Stimulated activated naive B cell treated with anti-CD40 and anti-IgM and Interleukin-4, amounts not matched to agents 10 μg/mL and 1 μg/mL and 100 μg/mL, for 72 hours (primary cell): ENCODE measurements at regions not wholly inside any gene's neighbourhood (a gene's known extent, or its start where the extent isn't known, plus 50 kb on each side); places are given as distances from the start of the nearest gene placed in this dataset.

Experiments
- ATAC-seq, 2 donors: fragments of 150-1000 bp; cut with Tn5 transposase; replicated peaks; 2 replicates each; pipeline ENCODE4 v1.10.0; 2021; ENCODE audit warnings: moderate library complexity in 1 of 2
- DNase-seq: peaks from one replicate; pipeline ENCODE4 v3.0.0; 2021
- H3K27ac Mint-ChIP-seq: one replicate; pipeline ENCODE4 v1.8.0; 2022; ENCODE audit warnings: mild to moderate bottlenecking, mixed read lengths
- H3K27me3 Mint-ChIP-seq, 2 donors: one replicate each; pipeline ENCODE4 v1.8.0; 2022; ENCODE audit warnings: mixed read lengths in 2 of 2
- H3K36me3 Mint-ChIP-seq, 2 donors: one replicate each; pipeline ENCODE4 v1.8.0; 2022; ENCODE audit warnings: mixed read lengths in 2 of 2, mild to moderate bottlenecking in 1 of 2
- H3K4me1 Mint-ChIP-seq, 2 donors: one replicate each; pipeline ENCODE4 v1.8.0; 2022; ENCODE audit warnings: mixed read lengths in 2 of 2, mild to moderate bottlenecking in 1 of 2
- H3K4me3 Mint-ChIP-seq, 2 donors: one replicate each; pipeline ENCODE4 v1.8.0; 2022; ENCODE audit warnings: mild to moderate bottlenecking in 2 of 2, mixed read lengths in 2 of 2, moderate library complexity in 1 of 2
- H3K9me3 Mint-ChIP-seq, 2 donors: one replicate each; pipeline ENCODE4 v1.8.0; 2022; ENCODE audit warnings: mixed read lengths in 2 of 2, mild to moderate bottlenecking in 1 of 2

GRCh38 chr10:108850138-108850854, 1073.0 kb downstream of the XPNPEP1 start:
- no peak overlapping the region for H3K4me3 Mint-ChIP-seq
- no peaks in the 10 kb centered on the region for H3K36me3 Mint-ChIP-seq
- H3K27ac Mint-ChIP-seq, result peak overlapping the region; percentile 31
- DNase-seq, result no peak
- peak; percentile 84 to 91 for ATAC-seq
- no peaks in the 10 kb centered on the region for H3K9me3 Mint-ChIP-seq
- H3K27me3 Mint-ChIP-seq, result peaks cover 0 to 4% of the 10 kb centered on the region in 2 donors
- H3K4me1 Mint-ChIP-seq, result peaks cover 12 to 14% of the 10 kb centered on the region in 2 donors

- H3K9me3 Mint-ChIP-seq, result no peaks in the 10 kb centered on the region
- peaks cover 12 to 14% of the 10 kb centered on the region in 2 donors for H3K4me1 Mint-ChIP-seq
- ATAC-seq (peak; percentile 59 to 62), DNase-seq (no peak)
- no peak overlapping the region for H3K27ac Mint-ChIP-seq
- no peaks in the 10 kb centered on the region for H3K36me3 Mint-ChIP-seq
- H3K27me3 Mint-ChIP-seq, result peaks cover 0 to 4% of the 10 kb centered on the region in 2 donors
- H3K4me3 Mint-ChIP-seq, result no peak overlapping the region
Measured at GRCh38 chr10:108849688-108850087, 1073.6 kb downstream of the XPNPEP1 start.

GRCh38 chr10:108849186-108849585, 1074.1 kb downstream of the XPNPEP1 start:
- no peak for DNase-seq
- Mint-ChIP-seq H3K4me1 (peaks cover 12 to 14% of the 10 kb centered on the region in 2 donors), H3K27me3 (peaks cover 0 to 4% of the 10 kb centered on the region in 2 donors), H3K4me3 (no peak overlapping the region), H3K27ac (no peak overlapping the region), H3K9me3 (no peaks in the 10 kb centered on the region), H3K36me3 (no peaks in the 10 kb centered on the region)
- no peak for ATAC-seq

- Mint-ChIP-seq H3K27me3 (peaks cover 0 to 4% of the 10 kb centered on the region in 2 donors), H3K4me1 (peaks cover 12 to 14% of the 10 kb centered on the region in 2 donors), H3K36me3 (no peaks in the 10 kb centered on the region), H3K27ac (no peak overlapping the region), H3K4me3 (no peak overlapping the region), H3K9me3 (no peaks in the 10 kb centered on the region)
- no peak for DNase-seq
- no peak for ATAC-seq
Measured at GRCh38 chr10:108848046-108848445, 1075.3 kb downstream of the XPNPEP1 start.

GRCh38 chr10:108840944-108841343, 1082.4 kb downstream of the XPNPEP1 start:
- H3K27me3 Mint-ChIP-seq, result peaks cover 0 to 9% of the 10 kb centered on the region in 2 donors
- ATAC-seq (no peak), DNase-seq (no peak)
- no peaks in the 10 kb centered on the region for H3K9me3 Mint-ChIP-seq
- H3K4me1 Mint-ChIP-seq, result no peaks in the 10 kb centered on the region
- no peaks in the 10 kb centered on the region for H3K36me3 Mint-ChIP-seq
- H3K4me3 Mint-ChIP-seq, result no peak overlapping the region
- H3K27ac Mint-ChIP-seq, result no peak overlapping the region

GRCh38 chr10:108836362-108836761, 1086.9 kb downstream of the XPNPEP1 start:
- Mint-ChIP-seq H3K4me1 (no peaks in the 10 kb centered on the region), H3K36me3 (no peaks in the 10 kb centered on the region), H3K27me3 (peaks cover 0 to 5% of the 10 kb centered on the region in 2 donors), H3K27ac (no peak overlapping the region), H3K9me3 (no peaks in the 10 kb centered on the region), H3K4me3 (no peak overlapping the region)
- DNase-seq (no peak), ATAC-seq (no peak)

GRCh38 chr10:108822026-108822425, 1101.3 kb downstream of the XPNPEP1 start:
- ATAC-seq, result no peak
- no peak overlapping the region for H3K27ac Mint-ChIP-seq

GRCh38 chr10:108819302-108819701, 1104.0 kb downstream of the XPNPEP1 start:
- no peak for DNase-seq
- H3K27ac Mint-ChIP-seq, result no peak overlapping the region
- no peaks in the 10 kb centered on the region for H3K36me3 Mint-ChIP-seq
- peaks cover 0 to 4% of the 10 kb centered on the region in 2 donors for H3K4me1 Mint-ChIP-seq
- H3K27me3 Mint-ChIP-seq, result no peaks in the 10 kb centered on the region
- no peak overlapping the region for H3K4me3 Mint-ChIP-seq
- H3K9me3 Mint-ChIP-seq, result no peaks in the 10 kb centered on the region
- ATAC-seq, result no peak

More at GRCh38 chr10:108822026-108822425, 1101.3 kb downstream of the XPNPEP1 start:
- H3K4me1 Mint-ChIP-seq, result no peaks in the 10 kb centered on the region
- no peaks in the 10 kb centered on the region for H3K9me3 Mint-ChIP-seq
- DNase-seq, result no peak
- H3K4me3 Mint-ChIP-seq, result no peak overlapping the region
- H3K27me3 Mint-ChIP-seq, result peaks cover 0 to 6% of the 10 kb centered on the region in 2 donors
- H3K36me3 Mint-ChIP-seq, result no peaks in the 10 kb centered on the region

GRCh38 chr10:108817584-108817983, 1105.7 kb downstream of the XPNPEP1 start:
- no peak overlapping the region for H3K4me3 Mint-ChIP-seq
- ATAC-seq (no peak), DNase-seq (no peak)
- peaks cover 0 to 4% of the 10 kb centered on the region in 2 donors for H3K4me1 Mint-ChIP-seq
- H3K27me3 Mint-ChIP-seq, result no peaks in the 10 kb centered on the region
- no peaks in the 10 kb centered on the region for H3K36me3 Mint-ChIP-seq
- no peak overlapping the region for H3K27ac Mint-ChIP-seq
- no peaks in the 10 kb centered on the region for H3K9me3 Mint-ChIP-seq

- no peaks in the 10 kb centered on the region for H3K27me3 Mint-ChIP-seq
- DNase-seq (no peak), ATAC-seq (no peak)
- H3K36me3 Mint-ChIP-seq, result no peaks in the 10 kb centered on the region
- no peak overlapping the region for H3K27ac Mint-ChIP-seq
- H3K9me3 Mint-ChIP-seq, result no peaks in the 10 kb centered on the region
- peaks cover 0 to 4% of the 10 kb centered on the region in 2 donors for H3K4me1 Mint-ChIP-seq
- H3K4me3 Mint-ChIP-seq, result no peak overlapping the region
Measured at GRCh38 chr10:108817135-108817534, 1106.2 kb downstream of the XPNPEP1 start.

- ATAC-seq, result no peak
- DNase-seq, result no peak
- Mint-ChIP-seq H3K36me3 (no peaks in the 10 kb centered on the region), H3K4me1 (peaks cover 0 to 4% of the 10 kb centered on the region in 2 donors), H3K9me3 (no peaks in the 10 kb centered on the region), H3K4me3 (no peak overlapping the region), H3K27ac (no peak overlapping the region), H3K27me3 (no peaks in the 10 kb centered on the region)
Measured at GRCh38 chr10:108812906-108813305, 1110.4 kb downstream of the XPNPEP1 start.

- no peak overlapping the region for H3K4me3 Mint-ChIP-seq
- H3K9me3 Mint-ChIP-seq, result no peaks in the 10 kb centered on the region
- no peaks in the 10 kb centered on the region for H3K27me3 Mint-ChIP-seq
- DNase-seq, result no peak
- H3K36me3 Mint-ChIP-seq, result no peaks in the 10 kb centered on the region
- no peak overlapping the region for H3K27ac Mint-ChIP-seq
- H3K4me1 Mint-ChIP-seq, result peaks cover 0 to 4% of the 10 kb centered on the region in 2 donors
- ATAC-seq, result no peak
Measured at GRCh38 chr10:108812296-108812695, 1111.0 kb downstream of the XPNPEP1 start.

- Mint-ChIP-seq H3K4me3 (no peak overlapping the region), H3K36me3 (no peaks in the 10 kb centered on the region)
Measured at GRCh38 chr10:108808228-108808627, 1115.1 kb downstream of the XPNPEP1 start.

GRCh38 chr10:108801775-108802517, 1121.4 kb downstream of the XPNPEP1 start:
- Mint-ChIP-seq H3K27me3 (no peaks in the 10 kb centered on the region), H3K36me3 (no peaks in the 10 kb centered on the region), H3K9me3 (peaks cover 0 to 4% of the 10 kb centered on the region in 2 donors), H3K4me1 (no peaks in the 10 kb centered on the region), H3K4me3 (no peak overlapping the region), H3K27ac (no peak overlapping the region)
- ATAC-seq (no peak), DNase-seq (no peak)

More at GRCh38 chr10:108808228-108808627, 1115.1 kb downstream of the XPNPEP1 start:
- Mint-ChIP-seq H3K9me3 (peaks cover 0 to under 1% of the 10 kb centered on the region in 2 donors), H3K27ac (no peak overlapping the region), H3K4me1 (no peaks in the 10 kb centered on the region), H3K27me3 (no peaks in the 10 kb centered on the region)
- ATAC-seq (no peak), DNase-seq (no peak)

- no peak for ATAC-seq
- H3K9me3 Mint-ChIP-seq, result peaks cover 0 to 4% of the 10 kb centered on the region in 2 donors
- H3K27me3 Mint-ChIP-seq, result no peaks in the 10 kb centered on the region
- H3K27ac Mint-ChIP-seq, result no peak overlapping the region
- H3K36me3 Mint-ChIP-seq, result no peaks in the 10 kb centered on the region
- H3K4me3 Mint-ChIP-seq, result no peak overlapping the region
- no peak for DNase-seq
- H3K4me1 Mint-ChIP-seq, result no peaks in the 10 kb centered on the region
Measured at GRCh38 chr10:108801220-108801619, 1122.1 kb downstream of the XPNPEP1 start.
